ENCODE measurements at regions not wholly inside any gene's neighbourhood (a gene's known extent, or its start where the extent isn't known, plus 50 kb on each side); places are given as distances from the start of the nearest gene placed in this dataset.

- TF ChIP-seq PRDM15 (CRISPR knock-in tag; IDR thresholded peaks at IDR 0.05): no peak
- TF ChIP-seq GABPA (IDR thresholded peaks at IDR 0.05; ENCODE audit: low read depth): no peak
- no peak for TF ChIP-seq MEF2B (IDR thresholded peaks at IDR 0.05; ENCODE audit: partially characterized antibody, poor library complexity, severe bottlenecking)
- TF ChIP-seq HCFC1 (IDR thresholded peaks at IDR 0.05; ENCODE audit: low read length): no peak
- TF ChIP-seq MTA3 (IDR thresholded peaks at IDR 0.05; ENCODE audit: borderline replicate concordance, low read length): no peak
- no peak for TF ChIP-seq BHLHE40 (IDR thresholded peaks at IDR 0.05; ENCODE audit: borderline replicate concordance in 1 of 2, low read depth in 2 of 2, low read length in 1 of 2)
- TF ChIP-seq MXI1 (IDR thresholded peaks at IDR 0.05; ENCODE audit: low read depth, low read length): no peak
- no peak for TF ChIP-seq HDGF (IDR thresholded peaks at IDR 0.05)
Measured at GRCh38 chr1:194821091-194821490, 1634.7 kb upstream of the B3GALT2 start (continued).

- no peak overlapping the region for H3K27ac ChIP-seq (ENCODE audit: control insufficient read depth, insufficient read depth)
- no peaks in the 10 kb centered on the region for H3K79me2 ChIP-seq (ENCODE audit: control insufficient read depth, insufficient read depth, low read length)
- CTCF ChIA-PET: no interaction called here
- ATAC-seq: no peak
- RAD21 ChIA-PET (ENCODE audit: unreplicated experiment): interaction anchor here (0.9 kb wide), 1 partner anchor 8 kb away, joined by 3 read pairs; no protein-coding TSS in a partner anchor
- FAIRE-seq: no peak
- intact Hi-C loops (cut with micrococcal nuclease; ENCODE audit: unreplicated experiment) (no loop called here), in situ Hi-C loops (cut with MboI) (no loop called here)
- no peaks in the 10 kb centered on the region for H3K27me3 ChIP-seq (replicated peaks in 1 of 2; ENCODE audit: control insufficient read depth in 2 of 2, insufficient read depth in 2 of 2, low read length in 1 of 2)
- H3K4me2 ChIP-seq (ENCODE audit: control insufficient read depth, insufficient read depth): no peak overlapping the region
- SMC1A ChIA-PET (ENCODE audit: uncharacterized antibody, unreplicated experiment): interaction anchor here (2.5 kb wide), 1 partner anchor 11 kb away, joined by 14 read pairs; no protein-coding TSS in a partner anchor
- POLR2A ChIA-PET: no interaction called here
- TF ChIP-seq PAX5 (IDR thresholded peaks at IDR 0.05; ENCODE audit: borderline replicate concordance, low read depth, low read length): no peak
- no peak for TF ChIP-seq TCF3 (IDR thresholded peaks at IDR 0.05; ENCODE audit: borderline replicate concordance, insufficient read depth, low read depth, low read length)
- H3K4me1 ChIP-seq (ENCODE audit: control insufficient read depth, insufficient read depth, low read length): no peaks in the 10 kb centered on the region
- H3K4me3 ChIP-seq: no peak overlapping the region
- no peak overlapping the region for H2AFZ ChIP-seq (ENCODE audit: control insufficient read depth, low read depth, low read length)
- DNase-seq (ENCODE audit: low read depth, low spot score): no peak
- H3K36me3 ChIP-seq (ENCODE audit: control insufficient read depth in 2 of 2, insufficient read depth in 2 of 2, low read length in 1 of 2): no peaks in the 10 kb centered on the region
- H3K9ac ChIP-seq (ENCODE audit: control insufficient read depth, insufficient read depth, low read length): no peak overlapping the region
- no peaks in the 10 kb centered on the region for H3K9me3 ChIP-seq (replicated peaks; ENCODE audit: control insufficient read depth, insufficient read depth, low read length)
- H4K20me1 ChIP-seq (ENCODE audit: control insufficient read depth, insufficient read depth): no peaks in the 10 kb centered on the region
- WGBS (ENCODE audit: insufficient coverage, insufficient replicate concordance, low lambda C conversion rate, missing lambda C conversion rate): 31% methylated on average over 2 of the region's 2 CpGs
- no TSS peak for BruUV-seq (replicated peaks)
Measured at GRCh38 chr1:194818674-194819073, 1632.3 kb upstream of the B3GALT2 start.
